HG02571 (cell line): ENCODE measurements at regions not wholly inside any gene's neighbourhood (a gene's known extent, or its start where the extent isn't known, plus 50 kb on each side); places are given as distances from the start of the nearest gene placed in this dataset.

ENCODE experiments used
- ATAC-seq: cut with Tn5 transposase; IDR thresholded peaks from one replicate; pipeline ENCODE4 v1.9.1; 2021; ENCODE audit warnings: mild to moderate bottlenecking, moderate library complexity; ENCODE audit not compliant: unreplicated experiment

DNA sequence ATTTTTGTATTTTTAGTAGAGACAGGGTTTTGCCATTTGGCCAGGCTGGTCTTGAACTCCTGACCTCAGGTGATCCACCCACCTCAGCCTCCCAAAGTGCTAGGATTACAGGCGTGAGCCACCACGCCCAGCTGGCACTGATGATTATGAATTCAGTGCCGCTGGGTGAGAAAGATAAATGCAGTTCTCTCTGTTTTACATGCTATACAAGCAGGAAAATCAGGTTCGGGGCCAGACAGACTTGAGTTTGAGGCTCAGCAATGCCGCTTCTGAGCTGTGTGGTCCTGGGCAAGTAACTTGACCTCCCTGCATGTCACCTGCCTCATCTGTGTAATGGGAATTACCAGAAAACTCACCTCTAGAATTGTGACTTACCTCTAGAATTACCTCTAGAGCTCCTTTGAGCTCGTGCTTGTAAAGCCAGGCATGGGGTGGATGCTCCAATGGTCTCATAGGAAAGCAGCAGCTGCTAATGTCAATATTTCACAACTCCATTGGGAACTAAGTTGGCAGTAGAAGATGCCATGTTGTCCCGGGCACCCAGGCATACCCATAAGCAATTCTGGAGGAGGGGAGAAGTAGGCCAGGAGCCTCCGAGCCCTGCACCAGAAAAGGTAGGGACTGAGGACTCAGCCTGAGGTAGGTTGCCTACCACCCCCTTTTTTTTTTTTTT lies 119.8 kb upstream of the SLC25A33 start:
- ATAC-seq = no peak

DNA sequence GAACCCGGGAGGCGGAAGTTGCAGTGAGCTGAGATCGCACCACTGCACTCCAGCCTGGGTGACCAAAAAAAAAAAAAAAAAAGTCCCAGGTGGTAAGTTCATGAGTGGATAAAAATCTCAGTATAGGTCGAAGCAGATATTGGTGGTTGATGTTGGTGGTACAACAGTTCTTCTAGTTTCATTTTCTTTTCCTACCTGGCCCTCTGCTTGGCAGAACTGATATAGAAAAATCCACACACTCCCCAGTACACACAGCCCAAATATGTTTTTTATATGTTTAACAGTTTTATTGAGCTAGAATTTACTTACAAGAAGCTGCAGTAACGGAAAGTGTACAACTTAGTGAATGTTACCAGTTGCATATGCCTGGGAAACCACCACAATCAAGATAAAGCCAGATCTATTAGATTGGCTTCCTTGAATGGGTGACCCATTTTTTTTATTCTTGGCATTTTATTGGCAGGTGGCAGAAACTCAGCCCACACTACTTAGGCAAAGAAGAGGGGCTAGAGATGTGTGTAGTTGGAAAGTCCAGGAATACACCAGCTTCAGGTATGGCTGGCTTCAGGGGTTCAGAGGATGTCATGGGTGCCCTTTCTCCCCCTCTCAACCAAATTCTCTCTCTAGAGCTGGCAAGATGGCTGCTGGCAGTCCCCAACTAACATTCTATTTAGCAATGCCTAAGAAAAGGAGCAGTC lies 118.3 kb upstream of the SLC25A33 start:
- ATAC-seq = no peak

DNA sequence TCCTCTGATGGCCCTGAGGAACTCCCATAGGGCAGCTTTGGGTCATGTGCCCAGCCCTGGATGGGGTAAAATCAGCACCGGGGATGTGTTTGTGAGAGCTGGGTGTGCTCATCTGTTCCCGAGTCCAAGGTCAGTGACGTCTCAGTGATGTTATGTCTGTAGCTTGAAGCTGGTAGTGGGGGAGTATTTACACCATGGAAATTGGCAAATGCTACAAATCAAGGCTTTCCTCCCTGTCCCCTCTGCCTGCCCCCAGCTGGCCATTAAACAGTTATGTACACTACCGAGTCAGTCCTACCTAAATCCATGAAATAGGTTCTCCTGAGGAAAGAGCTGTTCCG lies 117.8 kb upstream of the SLC25A33 start:
- ATAC-seq = no peak

DNA sequence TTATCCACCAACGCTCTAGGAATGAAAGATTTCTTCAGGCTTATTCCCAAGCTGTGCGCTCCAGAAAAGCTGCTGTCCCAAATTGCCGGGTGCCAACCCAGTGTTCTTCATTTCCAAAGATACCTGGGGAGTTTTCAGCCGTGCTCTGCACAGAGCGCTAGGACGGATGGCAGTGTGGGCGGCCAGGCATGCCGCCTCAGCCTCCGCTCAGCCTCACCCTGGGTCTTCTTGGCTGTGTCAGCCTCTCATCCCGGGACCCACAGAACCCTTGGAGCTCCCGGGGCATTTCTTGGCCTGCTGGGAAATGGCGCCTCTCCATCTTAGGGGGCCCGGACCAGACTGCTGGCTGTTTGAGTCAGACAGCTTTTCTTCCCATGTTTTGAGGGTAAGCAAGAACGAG lies 116.9 kb upstream of the SLC25A33 start:
- no peak for ATAC-seq

DNA sequence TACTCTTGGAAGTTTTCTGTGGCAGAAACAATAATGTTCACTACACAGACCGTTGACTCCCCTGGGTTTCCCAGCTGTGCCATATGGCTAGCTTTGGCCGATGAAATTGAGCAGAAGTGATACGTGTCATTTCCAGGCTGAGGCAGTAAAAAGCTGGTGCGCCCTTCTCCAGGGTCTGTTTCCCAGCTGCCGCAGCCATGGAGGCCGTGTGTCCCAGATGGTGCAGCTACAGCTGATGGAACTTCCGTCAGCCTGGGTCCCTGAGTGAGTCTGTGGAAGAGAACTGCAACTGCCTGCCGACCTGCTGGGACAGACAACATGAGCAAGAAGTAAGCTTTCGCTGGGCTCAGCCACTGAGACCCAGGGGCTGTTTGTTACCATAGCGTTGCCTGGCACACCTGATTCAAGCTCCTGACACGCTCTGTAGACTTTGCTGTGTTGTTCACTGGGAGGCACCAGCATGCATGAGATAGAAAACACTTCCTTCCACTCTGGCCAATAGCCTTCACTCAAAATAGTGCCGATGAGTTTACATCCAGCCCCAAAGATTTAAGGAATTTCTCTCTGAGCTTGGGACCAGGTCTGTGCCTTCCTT lies 116.3 kb upstream of the SLC25A33 start:
- no peak for ATAC-seq

DNA sequence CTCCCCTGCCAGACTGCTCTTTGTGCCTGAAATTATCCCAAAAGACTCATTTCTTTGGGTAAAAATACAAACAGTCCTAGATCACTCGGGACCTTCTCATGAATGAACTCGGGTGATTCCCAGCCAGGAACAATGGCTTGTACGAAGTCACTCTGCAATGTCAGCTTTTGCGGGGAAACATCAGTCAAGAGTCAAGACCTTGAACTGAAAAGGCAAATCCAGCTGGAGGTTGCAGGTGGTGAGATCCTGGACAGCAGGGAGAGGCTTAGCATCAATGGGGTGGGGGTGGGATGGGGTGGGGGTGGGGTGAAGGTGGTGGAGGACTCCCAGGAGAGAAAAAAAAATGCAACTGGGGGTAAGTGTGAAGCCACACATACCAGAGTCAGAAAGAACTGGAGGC lies 115.0 kb upstream of the SLC25A33 start:
- ATAC-seq = no peak

DNA sequence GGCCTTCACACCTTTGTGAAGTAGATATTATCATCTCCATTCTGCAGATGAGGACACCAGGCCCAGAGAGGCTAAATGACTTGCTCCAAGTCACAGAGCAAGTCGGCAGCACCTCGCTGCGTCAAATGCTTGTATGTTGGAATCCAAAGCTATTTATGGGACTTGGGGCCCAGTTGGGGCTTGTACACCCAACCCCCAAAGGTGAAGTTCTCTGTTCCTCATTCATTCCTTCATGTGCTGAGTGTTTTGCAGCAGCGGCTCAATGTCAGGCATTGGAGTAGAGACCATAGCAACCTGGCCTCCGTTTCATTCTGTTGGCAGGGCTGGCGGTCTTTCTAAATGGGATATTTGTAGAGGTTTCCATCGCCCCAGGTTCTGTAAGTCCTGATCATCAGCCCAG lies 113.4 kb upstream of the SLC25A33 start:
- peak; percentile 17 for ATAC-seq

DNA sequence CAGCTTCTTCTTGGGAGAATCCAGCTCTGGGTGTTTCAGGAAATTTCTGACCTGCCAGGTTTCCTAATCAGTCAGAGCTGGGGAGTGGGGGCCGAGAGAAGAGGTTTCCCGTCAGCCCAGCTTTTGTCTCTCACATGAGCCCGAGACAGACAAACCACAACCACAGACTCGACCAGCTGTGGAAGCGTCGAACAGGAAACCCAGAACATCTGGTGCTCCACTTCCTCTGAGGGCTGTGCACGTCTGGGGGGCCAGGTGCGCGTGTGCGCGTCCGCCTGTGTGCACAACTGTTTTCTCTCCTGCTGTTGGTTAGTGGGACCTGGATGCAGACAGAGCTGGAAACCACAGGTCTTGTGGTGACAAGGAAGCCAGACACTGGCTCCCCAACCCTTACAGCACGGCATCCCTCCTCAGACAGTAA lies 113.0 kb upstream of the SLC25A33 start:
- ATAC-seq = peak; percentile 51

DNA sequence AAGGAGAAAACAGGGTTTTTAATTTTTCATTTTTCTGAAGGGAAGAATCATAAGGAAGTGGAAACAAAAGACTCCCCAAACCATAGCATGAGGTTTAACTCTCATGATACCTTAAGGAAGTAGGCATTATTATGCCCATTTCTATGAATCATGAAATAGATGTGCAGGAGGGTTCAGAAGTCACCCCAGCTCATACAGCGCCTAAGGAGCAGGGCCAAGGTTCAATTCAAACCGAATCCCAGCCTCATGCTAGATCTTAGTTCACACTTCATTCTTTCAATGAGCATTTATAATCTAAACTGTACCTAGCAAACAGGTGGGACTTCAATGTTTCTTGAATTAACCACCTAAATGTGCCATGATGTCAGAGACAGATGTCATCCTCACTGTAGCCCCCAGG lies 111.9 kb upstream of the SLC25A33 start:
- ATAC-seq = no peak

DNA sequence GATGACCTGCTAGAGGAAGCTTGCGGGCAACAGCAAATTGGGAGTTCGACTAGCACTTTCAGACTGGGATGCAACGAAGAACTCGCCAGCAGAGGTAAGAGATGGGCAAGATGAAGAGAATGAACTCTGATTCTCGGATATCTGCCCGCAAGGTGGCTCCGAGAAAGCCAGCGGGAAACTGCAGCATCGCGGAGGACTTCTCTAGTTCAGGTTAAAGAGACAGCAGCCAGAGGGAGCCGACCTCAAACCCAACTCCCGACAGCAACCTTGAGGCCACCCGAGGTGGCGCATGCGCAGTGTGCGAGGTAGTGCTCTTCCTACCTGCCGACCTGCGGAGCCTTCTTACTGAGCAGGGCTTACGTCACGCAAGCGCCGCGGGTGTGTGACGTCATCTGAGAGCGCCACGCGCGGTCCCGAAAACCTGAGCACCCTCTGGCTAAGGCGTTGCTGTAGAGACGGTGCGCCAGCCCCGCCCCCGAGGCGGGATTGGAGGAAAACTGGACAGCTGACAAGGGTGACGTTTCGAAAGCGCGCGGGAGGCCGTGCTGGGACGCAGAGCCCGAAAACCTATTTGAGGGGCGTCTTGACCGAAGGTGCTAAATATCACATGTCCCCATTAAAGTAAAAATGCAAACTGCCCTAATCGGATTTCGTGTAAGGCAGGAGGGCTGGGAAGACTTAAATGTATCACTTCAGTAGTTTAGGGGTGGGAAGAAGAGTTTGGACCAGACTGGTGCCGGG lies 110.5 kb upstream of the SLC25A33 start:
- ATAC-seq = peak; percentile 70

DNA sequence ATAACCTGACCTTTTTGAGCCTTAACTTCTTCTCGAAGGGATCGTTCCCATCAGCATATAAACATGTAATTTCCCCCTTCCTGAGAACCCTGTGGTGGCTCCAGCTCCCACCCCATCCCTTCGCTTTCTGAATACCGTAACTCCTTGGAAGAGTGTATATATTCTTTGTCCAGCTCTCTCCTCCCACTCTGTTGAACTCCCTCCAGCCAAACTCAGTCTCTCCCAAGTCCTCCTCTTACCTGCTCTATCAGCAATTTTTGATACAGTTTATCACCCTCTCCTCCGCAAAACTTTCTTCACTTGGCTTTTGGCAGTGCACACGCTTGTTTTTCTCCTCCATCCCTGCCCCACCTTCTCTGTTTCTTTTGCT lies 109.9 kb upstream of the SLC25A33 start:
- ATAC-seq = no peak

DNA sequence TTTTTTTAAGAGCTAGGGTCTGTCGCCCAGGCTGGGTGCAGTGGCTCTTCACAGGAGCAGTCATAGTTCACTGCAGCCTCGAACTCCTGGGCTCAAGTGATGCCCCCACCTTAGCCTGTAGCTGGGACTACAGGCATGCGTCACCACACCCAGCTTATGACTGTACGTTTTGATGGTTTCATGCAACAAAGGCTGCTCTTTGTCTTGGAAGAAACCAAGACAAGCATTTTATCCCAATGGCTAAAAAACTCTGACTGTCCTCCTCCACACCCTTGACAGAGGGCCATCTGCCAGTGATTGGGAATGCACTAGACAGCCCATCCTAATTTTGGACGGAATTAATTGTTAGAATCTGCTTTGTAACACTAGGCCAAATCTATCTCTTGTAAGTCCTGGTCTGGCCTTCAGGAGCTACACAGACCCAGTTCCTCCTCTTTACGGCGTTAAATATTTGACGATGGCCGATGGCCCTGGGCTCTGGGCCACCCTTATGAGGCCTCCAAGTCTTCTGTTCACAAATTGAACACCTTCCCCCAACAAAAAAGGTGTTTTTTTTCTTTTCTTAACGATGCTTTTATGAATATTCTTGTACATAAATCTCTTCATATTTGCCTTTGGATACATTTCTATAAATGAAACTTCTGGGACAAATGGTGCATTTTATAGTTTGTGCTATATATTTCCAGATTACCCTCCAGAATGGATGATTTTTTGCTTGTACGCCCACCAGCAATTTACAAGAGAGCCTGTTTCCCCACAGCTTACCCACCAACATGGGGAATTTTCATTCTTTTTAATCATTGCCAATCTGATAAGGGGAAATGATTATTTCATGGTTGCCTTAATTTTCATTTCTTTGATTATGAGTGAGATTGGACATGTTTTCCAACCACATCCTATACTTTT lies 104.8 kb upstream of the SLC25A33 start:
- no peak for ATAC-seq

DNA sequence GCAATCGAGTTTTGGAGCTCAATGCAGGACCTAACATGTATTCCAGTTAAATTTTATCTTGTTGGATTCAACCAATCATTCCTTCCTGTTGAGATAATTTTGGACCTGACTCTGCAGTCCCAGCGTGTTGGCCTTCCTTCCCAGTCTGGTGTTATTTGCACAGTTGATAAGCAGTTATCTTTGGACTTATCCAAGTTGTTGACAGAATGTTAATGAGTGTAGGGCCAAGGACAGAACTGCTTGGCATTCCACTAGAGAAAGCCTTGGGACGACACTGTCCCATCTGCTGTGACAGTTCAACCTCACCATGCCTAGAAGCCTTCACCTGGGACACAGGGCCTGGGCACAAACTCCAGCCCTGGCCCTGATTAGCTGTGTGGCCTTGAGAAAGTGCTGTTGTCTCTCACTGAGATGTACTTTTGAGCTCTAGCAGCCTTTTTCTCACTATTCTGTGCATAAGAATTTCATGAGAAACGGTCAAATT lies 104.1 kb upstream of the SLC25A33 start:
- ATAC-seq = no peak

DNA sequence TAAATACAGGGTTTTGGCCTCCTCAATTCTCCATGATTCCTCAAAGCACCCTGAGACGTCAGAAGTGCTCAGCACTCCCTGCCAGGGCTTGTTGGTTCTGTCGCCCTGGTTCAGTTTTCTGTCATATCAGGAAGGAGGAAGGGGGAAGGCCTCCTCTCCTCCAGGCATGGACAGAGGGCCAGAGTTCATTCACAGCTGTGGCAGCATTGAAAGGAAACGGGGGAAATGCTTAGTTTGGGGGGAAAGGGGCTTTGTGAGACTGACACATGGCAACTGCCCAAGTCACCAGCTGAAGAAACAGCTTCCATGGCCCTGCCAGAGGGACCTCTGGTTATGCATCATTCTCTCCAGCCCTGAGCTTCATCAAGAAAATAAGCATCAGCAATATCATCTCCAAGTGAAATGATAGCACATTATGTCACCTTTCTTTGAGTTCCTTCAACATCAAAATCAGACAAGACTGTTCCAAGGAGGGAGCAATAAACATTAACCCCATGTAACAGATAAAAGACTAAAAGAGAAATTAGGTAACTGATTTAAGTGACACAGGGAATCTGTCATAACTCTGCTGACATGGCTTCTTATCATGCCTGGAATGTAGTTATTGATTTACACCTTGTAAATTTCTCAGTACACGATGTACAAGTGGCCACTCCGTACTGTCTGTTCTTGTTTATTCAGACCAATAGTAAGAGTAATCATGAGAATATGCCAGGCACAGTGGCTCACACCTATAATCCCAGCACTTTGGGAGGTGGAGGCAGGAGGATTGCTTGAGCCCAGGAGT lies 103.2 kb upstream of the SLC25A33 start:
- no peak for ATAC-seq

DNA sequence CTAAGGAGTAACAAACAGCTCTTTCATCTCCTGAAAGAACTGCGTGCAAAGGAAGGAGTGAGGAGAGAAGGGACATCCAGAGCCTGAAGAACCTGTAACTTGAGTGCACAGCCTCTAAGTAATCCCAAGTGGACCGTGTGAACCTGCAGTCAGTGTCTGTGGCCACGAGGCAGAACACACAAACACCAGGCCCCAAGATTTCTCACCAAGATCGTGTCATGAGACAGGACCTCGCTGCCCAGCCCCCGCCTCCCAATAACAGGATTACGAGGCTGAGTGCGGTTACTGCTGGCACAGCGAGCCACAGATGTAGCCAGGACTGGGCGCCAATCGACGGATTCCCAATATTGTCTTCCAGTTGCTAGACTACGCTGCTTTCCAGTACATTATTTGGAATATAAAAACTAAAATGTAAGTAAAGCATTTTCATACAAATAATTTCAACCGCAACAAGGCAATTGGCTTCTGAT lies 101.3 kb upstream of the SLC25A33 start:
- no peak for ATAC-seq

DNA sequence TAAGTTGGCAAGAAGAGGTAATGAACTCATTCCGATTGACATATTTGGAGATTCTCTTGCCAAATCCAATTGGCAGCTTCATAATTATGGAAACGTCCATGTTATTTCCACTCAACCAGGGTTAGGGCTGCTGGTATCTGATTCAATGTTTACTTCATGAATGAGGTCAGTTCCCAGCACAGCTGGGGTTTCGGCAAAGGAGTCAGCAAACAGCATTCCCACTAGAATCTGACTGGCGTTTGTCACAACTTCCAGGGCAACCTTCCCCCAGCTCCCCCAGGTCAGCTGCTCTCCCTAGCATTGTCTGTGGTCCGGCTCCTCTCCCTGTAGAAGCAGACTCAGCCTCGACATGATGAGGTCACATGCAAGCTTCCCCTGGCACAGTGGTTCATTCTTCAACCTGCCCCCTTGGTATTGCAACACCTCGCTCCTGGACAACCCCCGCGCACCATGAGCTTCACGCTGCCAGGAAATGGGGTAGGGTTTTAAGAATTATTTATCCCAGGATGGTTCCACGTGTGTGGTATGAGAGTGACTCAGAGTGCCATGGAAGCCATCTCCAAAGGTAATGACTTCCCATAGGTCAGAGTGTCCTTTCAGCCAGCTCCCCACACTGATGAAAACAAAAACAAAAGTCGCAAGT lies 100.7 kb upstream of the SLC25A33 start:
- ATAC-seq = no peak

DNA sequence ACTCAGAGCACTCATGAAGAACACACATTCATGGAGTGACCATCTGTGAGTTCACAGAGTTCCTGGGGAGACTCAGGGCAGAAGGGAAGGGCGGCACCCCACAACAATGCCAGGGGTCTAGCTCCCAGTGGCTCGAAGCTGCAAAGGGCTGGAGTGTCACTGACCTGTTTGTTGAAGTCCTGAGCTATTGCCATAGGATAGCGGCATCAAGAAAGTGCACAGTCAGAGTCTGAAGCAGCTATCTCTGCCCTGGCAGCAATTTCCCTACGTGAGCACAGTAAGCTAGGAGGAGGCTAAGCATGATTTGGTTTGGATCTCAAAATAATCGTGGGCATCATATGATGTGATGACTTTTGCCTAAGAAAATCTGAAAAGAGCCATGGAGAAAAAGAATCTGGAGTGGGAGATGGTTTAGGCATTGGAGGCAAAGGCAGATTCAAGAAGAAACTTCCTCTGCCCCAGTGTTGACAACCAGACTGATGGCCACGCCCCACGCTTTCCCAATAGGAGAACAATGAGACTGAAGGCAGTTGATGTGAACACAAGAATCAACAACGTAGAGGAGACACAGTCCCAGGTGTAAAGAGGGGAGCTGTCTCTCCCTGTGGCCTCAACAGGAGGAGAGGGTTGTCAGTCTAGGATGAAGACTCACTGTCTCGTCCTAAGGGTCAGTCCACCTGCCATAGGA lies 100.0 kb upstream of the SLC25A33 start:
- ATAC-seq = no peak

DNA sequence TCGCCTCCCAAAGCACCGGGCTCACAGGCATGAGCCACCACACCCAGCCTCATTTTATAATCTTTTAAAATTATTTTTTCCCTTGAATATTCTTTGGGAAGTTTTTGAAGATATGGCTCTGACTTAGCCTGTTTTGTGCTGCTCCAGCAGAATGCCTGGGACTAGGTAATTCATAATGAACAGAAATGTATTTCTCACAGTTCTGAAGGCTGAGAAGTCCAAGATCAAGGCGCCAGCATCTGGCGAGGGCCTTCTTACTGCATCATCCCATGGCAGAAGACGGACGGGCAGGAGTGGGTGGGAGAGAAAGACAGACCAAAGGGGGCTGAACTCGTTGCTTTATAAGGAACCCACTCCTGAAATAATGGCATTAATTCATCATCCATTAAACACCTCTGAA lies 99.0 kb upstream of the SLC25A33 start:
- ATAC-seq = no peak

DNA sequence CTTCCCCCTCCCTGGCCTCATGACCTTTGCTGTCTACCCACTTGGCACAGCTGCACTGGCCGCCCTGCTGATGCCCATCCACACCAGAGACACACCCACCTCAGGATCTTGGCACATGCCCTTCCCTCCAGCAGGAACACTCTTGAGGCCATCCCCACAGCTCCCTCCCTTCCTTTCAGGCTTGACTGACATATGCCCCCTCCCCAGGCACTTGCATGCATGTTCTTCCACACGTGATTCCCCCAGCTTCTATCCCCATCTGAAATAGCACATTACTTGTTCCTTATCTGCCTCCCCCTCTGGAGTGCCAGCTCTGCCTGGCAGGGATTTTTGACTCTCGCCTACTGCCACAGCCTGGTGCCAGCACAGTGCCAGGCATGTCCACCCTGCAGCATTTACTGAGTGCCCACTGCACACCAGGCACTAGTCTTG lies 98.5 kb upstream of the SLC25A33 start:
- ATAC-seq = no peak
